GM12891 (cell line): ENCODE measurements at regions not wholly inside any gene's neighbourhood (a gene's known extent, or its start where the extent isn't known, plus 50 kb on each side); places are given as distances from the start of the nearest gene placed in this dataset.

Source experiments
- DNase-seq: peaks from one replicate; pipeline ENCODE4 v3.0.0; 2011; ENCODE audit warnings: low spot score; ENCODE audit not compliant: insufficient read length
- FAIRE-seq: peaks from 2 replicates; lab custom pipeline; 2011; peaks lifted over from hg19 to GRCh38; lab: Jason Lieb, UNC
- PAX5 ChIP-seq: IDR thresholded peaks from 2 replicates; pipeline ENCODE4 v1.6.1; 2011; ENCODE audit warnings: low read length, moderate library complexity, mild to moderate bottlenecking; ENCODE audit not compliant: insufficient read depth, severe bottlenecking
- POLR2A ChIP-seq: IDR thresholded peaks from 2 replicates; pipeline ENCODE4 v1.6.1; 2011; ENCODE audit warnings: low read depth, low read length, control low read depth
- POLR2AphosphoS5 ChIP-seq: IDR thresholded peaks from 2 replicates; pipeline ENCODE4 v1.6.1; 2011; ENCODE audit warnings: low read depth, low read length, control low read depth
- POU2F2 ChIP-seq: IDR thresholded peaks from 2 replicates; pipeline ENCODE4 v1.6.1; 2011; ENCODE audit warnings: low read depth, mild to moderate bottlenecking, control low read depth, low read length, moderate library complexity
- SPI1 ChIP-seq: IDR thresholded peaks from 2 replicates; pipeline ENCODE4 v1.6.1; 2011; ENCODE audit warnings: low read depth, low read length, control low read depth
- TAF1 ChIP-seq: IDR thresholded peaks from 2 replicates; pipeline ENCODE4 v1.6.1; 2011; ENCODE audit warnings: low read depth, low read length, control low read depth

GRCh38 chr16:54647216-54647615 lies 283.4 kb upstream of the IRX5 start:
- TF ChIP-seq PAX5 (no peak), POLR2AphosphoS5 (no peak), SPI1 (no peak), TAF1 (no peak), POLR2A (no peak), POU2F2 (no peak)
- DNase-seq (no peak), FAIRE-seq (no peak)

DNA sequence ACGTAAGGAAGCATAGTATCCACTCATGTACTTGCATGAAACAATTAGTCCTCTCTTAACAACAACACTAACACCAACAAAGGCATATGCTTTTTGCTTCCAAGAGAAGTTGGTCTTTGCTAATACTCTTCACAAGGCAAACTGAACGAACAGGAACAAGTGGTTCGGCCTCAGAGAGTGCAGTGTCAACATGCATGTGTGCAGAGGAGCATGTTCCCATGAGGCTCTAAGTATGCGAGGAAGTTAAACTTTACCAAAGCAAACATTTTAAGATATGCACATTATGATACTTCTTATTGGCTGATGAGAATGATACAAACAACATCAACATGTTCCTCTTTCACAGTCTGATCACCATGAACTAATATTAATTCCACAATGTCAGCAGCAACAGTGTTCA lies 285.3 kb upstream of the IRX5 start:
- TF ChIP-seq POLR2AphosphoS5 = no peak
- no peak for TF ChIP-seq TAF1
- DNase-seq = no peak
- no peak for FAIRE-seq

DNA sequence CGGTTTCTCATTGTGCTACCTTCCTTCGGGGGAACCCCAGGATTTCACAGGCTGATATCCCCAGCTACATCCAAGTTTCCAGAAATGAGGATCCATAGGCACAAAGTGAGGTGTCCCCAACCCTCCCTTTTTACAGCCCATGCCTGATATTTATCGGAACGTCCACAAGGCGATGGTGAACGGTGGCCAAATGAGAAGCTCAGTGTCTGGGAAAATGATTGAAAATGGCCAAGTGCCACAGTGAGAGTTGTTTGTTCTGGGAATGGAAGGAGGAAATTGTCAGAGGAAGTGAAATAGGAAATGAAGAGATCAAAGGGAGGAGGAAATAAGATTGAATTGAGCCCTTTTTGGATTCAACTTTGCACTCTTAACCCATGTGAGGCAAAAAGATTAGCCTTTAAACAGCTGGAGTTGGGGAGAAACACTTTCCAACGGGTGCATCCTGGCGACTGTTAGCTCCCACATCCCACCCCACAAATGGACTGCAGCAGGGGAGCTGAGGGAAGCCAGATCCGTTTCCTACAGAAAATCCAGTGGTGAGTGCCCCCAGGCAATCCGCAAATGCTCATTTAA lies 294.4 kb upstream of the IRX5 start:
- DNase-seq = no peak
- TF ChIP-seq SPI1 (no peak), POLR2A (no peak), TAF1 (no peak), PAX5 (no peak), POU2F2 (no peak), POLR2AphosphoS5 (no peak)
- no peak for FAIRE-seq

DNA sequence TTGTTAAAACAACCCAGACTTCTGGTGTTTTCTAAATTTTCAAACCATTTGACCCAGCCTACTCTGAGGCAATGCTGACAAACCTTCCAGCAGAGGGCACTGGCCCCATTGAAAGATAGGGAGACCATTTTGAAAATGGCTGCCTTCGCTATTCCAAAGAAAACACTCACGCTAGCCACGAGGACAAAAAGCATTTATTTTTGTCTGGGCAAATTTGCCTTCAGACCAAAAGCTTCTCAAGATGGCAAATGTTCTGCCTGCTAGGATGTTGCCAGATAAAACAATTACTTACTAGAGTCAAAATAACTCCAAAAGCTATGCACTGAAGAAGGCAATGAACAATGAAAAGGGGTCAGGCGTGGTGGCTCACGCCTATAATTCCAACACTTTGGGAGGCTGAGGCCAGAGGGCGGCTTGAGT lies 296.7 kb upstream of the IRX5 start:
- no peak for DNase-seq

GRCh38 chr16:54632322-54633220 lies 298.1 kb upstream of the IRX5 start:
- FAIRE-seq (no peak), DNase-seq (no peak)
- TF ChIP-seq POLR2A = no peak
- no peak for TF ChIP-seq POLR2AphosphoS5
- no peak for TF ChIP-seq SPI1
- TF ChIP-seq POU2F2 = no peak
- TF ChIP-seq PAX5 = no peak
- no peak for TF ChIP-seq TAF1

More for the DNA sequence above, 296.7 kb upstream of the IRX5 start:
- TF ChIP-seq TAF1 (no peak), POLR2A (no peak), POU2F2 (no peak), POLR2AphosphoS5 (no peak), SPI1 (no peak), PAX5 (no peak)
- FAIRE-seq = no peak

- TF ChIP-seq SPI1 (no peak), POU2F2 (no peak), POLR2A (no peak), TAF1 (no peak), POLR2AphosphoS5 (no peak)
- DNase-seq = no peak
- FAIRE-seq = no peak
Observed at GRCh38 chr16:54631782-54632181, 298.9 kb upstream of the IRX5 start.

- FAIRE-seq = no peak
- no peak for DNase-seq
- no peak for TF ChIP-seq POU2F2
- no peak for TF ChIP-seq TAF1
- no peak for TF ChIP-seq SPI1
- no peak for TF ChIP-seq PAX5
- no peak for TF ChIP-seq POLR2A
- TF ChIP-seq POLR2AphosphoS5 = no peak
Observed at GRCh38 chr16:54630284-54630967, 300.2 kb upstream of the IRX5 start.

DNA sequence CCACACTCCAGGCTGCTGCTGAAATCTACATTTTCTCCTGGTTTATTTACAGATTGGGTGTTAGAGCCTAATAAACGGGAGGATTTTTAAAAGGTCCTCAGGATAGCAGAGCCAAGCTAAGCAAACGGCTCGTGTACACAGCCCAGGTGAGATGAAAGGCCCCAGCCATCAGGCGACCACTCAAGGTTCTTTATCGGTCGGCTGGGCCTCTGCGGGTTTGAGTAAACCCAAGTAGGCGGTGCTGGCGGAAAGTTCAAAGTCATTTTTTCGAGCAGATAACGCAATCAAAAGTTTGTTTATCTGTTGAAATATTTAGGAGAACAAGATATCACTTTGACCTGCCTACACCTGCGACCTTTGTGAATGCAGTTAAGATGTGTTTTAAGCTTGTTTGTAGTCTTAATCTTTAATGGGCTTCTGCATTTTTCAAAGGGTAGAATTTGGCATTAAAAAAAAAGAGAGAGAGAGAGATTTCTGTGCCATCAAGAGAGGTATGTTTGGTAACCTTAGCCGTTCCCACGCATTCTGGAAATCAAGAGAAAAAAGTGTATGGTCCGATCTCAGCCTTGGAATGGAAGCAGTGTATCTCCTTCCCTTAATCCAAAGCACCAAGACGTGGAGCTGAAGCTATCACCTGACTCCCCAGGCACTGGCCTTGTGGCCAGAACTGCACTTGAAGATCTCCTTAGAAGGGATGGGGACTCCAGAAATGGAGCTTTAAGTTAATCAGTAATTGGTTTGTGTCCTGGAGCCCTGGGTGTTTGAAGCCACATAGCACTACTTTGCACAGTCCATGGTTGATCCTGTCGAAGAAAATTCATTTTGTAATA lies 301.7 kb upstream of the IRX5 start:
- no peak for DNase-seq
- TF ChIP-seq PAX5 = no peak
- TF ChIP-seq POU2F2 = no peak
- no peak for FAIRE-seq

GRCh38 chr16:54627616-54628015 lies 303.0 kb upstream of the IRX5 start:
- FAIRE-seq (no peak), DNase-seq (no peak)
- TF ChIP-seq SPI1 (no peak), POLR2A (no peak), POLR2AphosphoS5 (no peak)
